Endothelial cell of umbilical vein (primary cell): ENCODE measurements at regions not wholly inside any gene's neighbourhood (a gene's known extent, or its start where the extent isn't known, plus 50 kb on each side); places are given as distances from the start of the nearest gene placed in this dataset.

Experiments
- BruUV-seq: library from RNA; stranded (reverse); fragments of 400-500 nt; replicated peaks from 2 replicates; lab custom pipeline; 2021; lab: Mats Ljungman, UMichigan
- CTCF ChIA-PET: fragments of 300-600, 350-600 bp; sonication (Branson Sonifier 250); formaldehyde crosslinking; loops from one replicate; lab custom pipeline; 2021; ENCODE audit warnings: antibody characterized with exemption, inconsistent platforms; lab: Charles Lee
- POLR2A ChIA-PET: fragments of 300-600, 350-600 bp; sonication (Branson Sonifier 250); formaldehyde crosslinking; loops from one replicate; lab custom pipeline; 2021; ENCODE audit warnings: antibody characterized with exemption, inconsistent platforms; lab: Charles Lee
- DNase-seq: peaks from one replicate; pipeline ENCODE4 v3.0.0-alpha.2; 2011; ENCODE audit warnings: low read depth, low spot score
- FAIRE-seq: peaks from 2 replicates; lab custom pipeline; 2011; peaks lifted over from hg19 to GRCh38; lab: Jason Lieb, UNC
- H2AFZ ChIP-seq: 2 replicates; pipeline ENCODE4 v1.6.0; 2012; ENCODE audit warnings: low read depth, low read length, control low read depth, inconsistent platforms
- H3K27ac ChIP-seq: 2 replicates; pipeline ENCODE4 v1.5.1; 2011; ENCODE audit warnings: low read depth, mild to moderate bottlenecking, control low read depth, low read length, moderate library complexity; ENCODE audit not compliant: insufficient read depth
- H3K27me3 ChIP-seq, 2 experiments: 2 replicates each; pipeline versions ENCODE4 v1.6.0 to v1.6.1; 2011; ENCODE audit warnings: low read length in 2 of 2, mixed read lengths in 1 of 2; ENCODE audit not compliant: control insufficient read depth in 2 of 2, insufficient read depth in 2 of 2
- H3K36me3 ChIP-seq, 2 experiments: 2 replicates in 1 of 2; 3 replicates in 1 of 2; pipeline ENCODE4 v1.5.1; 2011; ENCODE audit warnings: low read length in 2 of 2, mild to moderate bottlenecking in 1 of 2, moderate library complexity in 1 of 2; ENCODE audit not compliant: control insufficient read depth in 2 of 2, insufficient read depth in 2 of 2; ENCODE audit errors: extremely low read depth in 1 of 2
- H3K4me1 ChIP-seq: 3 replicates; pipeline ENCODE4 v1.5.1; 2011; ENCODE audit warnings: mild to moderate bottlenecking, low read length; ENCODE audit not compliant: control insufficient read depth, insufficient read depth; ENCODE audit errors: extremely low read depth
- H3K4me2 ChIP-seq: 2 replicates; pipeline ENCODE4 v1.6.1; 2011; ENCODE audit warnings: low read length, control low read depth, mixed read lengths; ENCODE audit not compliant: insufficient read depth
- H3K4me3 ChIP-seq, 3 experiments: fragments of 200-600 bp in 1 of 3; sonication (generic), shearing (Covaris generic) in 1 of 3; replicated peaks in 1 of 3; 2 replicates each; pipeline ENCODE4 v1.5.1; 2011 to 2016; ENCODE audit warnings: control low read depth in 3 of 3, low read length in 3 of 3, mild to moderate bottlenecking in 2 of 3, inconsistent platforms in 1 of 3, low read depth in 1 of 3, moderate library complexity in 1 of 3; ENCODE audit not compliant: insufficient read depth in 1 of 3
- H3K79me2 ChIP-seq: 2 replicates; pipeline ENCODE4 v1.6.0; 2012; ENCODE audit warnings: low read length, inconsistent platforms; ENCODE audit not compliant: control insufficient read depth, insufficient read depth
- H3K9ac ChIP-seq: replicated peaks from 2 replicates; pipeline ENCODE3; 2011; ENCODE audit warnings: low read length, control low read depth; ENCODE audit not compliant: insufficient read depth; ENCODE audit errors: extremely low read depth
- H3K9me1 ChIP-seq: replicated peaks from 3 replicates; pipeline ENCODE4 v1.6.0; 2011; ENCODE audit warnings: mild to moderate bottlenecking, low read length; ENCODE audit not compliant: control insufficient read depth, insufficient read depth; ENCODE audit errors: extremely low read depth
- H3K9me3 ChIP-seq: replicated peaks from 2 replicates; pipeline ENCODE4 v1.5.1; 2012; ENCODE audit warnings: low read length, inconsistent platforms; ENCODE audit not compliant: control insufficient read depth, insufficient read depth
- H4K20me1 ChIP-seq: replicated peaks from 2 replicates; pipeline ENCODE3; 2011; ENCODE audit warnings: mild to moderate bottlenecking, low read length; ENCODE audit not compliant: control insufficient read depth, insufficient read depth; ENCODE audit errors: extremely low read depth
- EZH2 ChIP-seq: IDR thresholded peaks from 2 replicates; pipeline ENCODE4 v1.6.1; 2012; ENCODE audit warnings: borderline replicate concordance, low read depth, mild to moderate bottlenecking, moderate library complexity, low read length, inconsistent platforms; ENCODE audit not compliant: severe bottlenecking
- FOS ChIP-seq: IDR thresholded peaks from 2 replicates; pipeline ENCODE4 v1.6.1; 2011; ENCODE audit warnings: mild to moderate bottlenecking, low read length, moderate library complexity, borderline replicate concordance; ENCODE audit not compliant: insufficient read depth
- GATA2 ChIP-seq: IDR thresholded peaks from 2 replicates; pipeline ENCODE4 v1.7.0; 2011; ENCODE audit warnings: low read depth, mild to moderate bottlenecking, moderate library complexity, mixed read lengths, low read length; ENCODE audit not compliant: insufficient read length, insufficient read depth
- JUN ChIP-seq: IDR thresholded peaks from 2 replicates; pipeline ENCODE4 v1.6.1; 2011; ENCODE audit warnings: borderline replicate concordance, low read depth; ENCODE audit not compliant: insufficient read length, insufficient read depth
- MYC ChIP-seq: IDR thresholded peaks from one replicate; pipeline ENCODE4 v1.6.1; 2011; ENCODE audit warnings: mild to moderate bottlenecking, low read depth, low read length
- POLR2A ChIP-seq: IDR thresholded peaks from 2 replicates; pipeline ENCODE4 v1.6.1; 2012; ENCODE audit warnings: low read depth, mild to moderate bottlenecking, control low read depth, low read length
- POLR2AphosphoS5 ChIP-seq: IDR thresholded peaks from 2 replicates; pipeline ENCODE4 v1.6.1; 2012; ENCODE audit warnings: low read depth, mild to moderate bottlenecking, control low read depth, low read length, moderate library complexity; ENCODE audit not compliant: insufficient read depth
- dilution Hi-C: fragments of 300-500 bp; cut with MboI; formaldehyde crosslinking; loops from one replicate; pipeline ENCODE4 v1.15.0; 2019; ENCODE audit warnings: low sequenced_read_pairs; ENCODE audit not compliant: extremely low pct_ligation_motif_present
- intact Hi-C: fragments of 100-400 bp; cut with micrococcal nuclease; formaldehyde crosslinking; loops from one replicate; pipeline ENCODE4 v1.10.0; 2022
- TF ChIP-seq, protein P1 (sequence below): IDR thresholded peaks from 2 replicates; pipeline ENCODE4 v1.6.1; 2011; ENCODE audit not compliant: insufficient read depth, insufficient read length
- TF ChIP-seq, protein P2 (sequence below), 2 donors: IDR thresholded peaks; 1 replicate in 1 of 2; 2 replicates in 1 of 2; pipeline ENCODE4 v1.5.1; 2011; ENCODE audit warnings: low read length in 2 of 2, mild to moderate bottlenecking in 2 of 2, moderate library complexity in 2 of 2, control low read depth in 1 of 2, inconsistent platforms in 1 of 2, low read depth in 1 of 2; ENCODE audit not compliant: insufficient read depth in 1 of 2; ENCODE audit errors: extremely low read depth in 1 of 2

DNA sequence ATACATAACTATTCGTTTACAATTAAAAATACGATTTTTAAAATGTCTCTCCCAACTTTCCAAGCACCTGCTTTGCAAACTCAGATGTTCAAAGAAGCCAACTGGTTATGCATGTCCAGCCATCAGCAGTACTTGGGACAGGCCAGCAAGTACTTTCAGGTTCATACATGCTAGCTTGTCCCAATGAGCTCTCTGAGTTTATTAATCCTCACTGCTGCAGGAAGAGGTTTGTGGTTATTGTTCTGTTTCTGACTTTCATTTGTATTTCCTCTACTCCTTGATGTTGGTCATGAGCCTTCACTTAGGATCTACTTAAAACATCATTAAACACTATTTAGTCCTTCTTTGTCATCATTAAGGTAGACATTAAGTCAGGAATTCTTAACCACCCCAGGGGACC is 374.1 kb downstream of the LRATD1 start:
- dilution Hi-C loops = no loop called here

DNA sequence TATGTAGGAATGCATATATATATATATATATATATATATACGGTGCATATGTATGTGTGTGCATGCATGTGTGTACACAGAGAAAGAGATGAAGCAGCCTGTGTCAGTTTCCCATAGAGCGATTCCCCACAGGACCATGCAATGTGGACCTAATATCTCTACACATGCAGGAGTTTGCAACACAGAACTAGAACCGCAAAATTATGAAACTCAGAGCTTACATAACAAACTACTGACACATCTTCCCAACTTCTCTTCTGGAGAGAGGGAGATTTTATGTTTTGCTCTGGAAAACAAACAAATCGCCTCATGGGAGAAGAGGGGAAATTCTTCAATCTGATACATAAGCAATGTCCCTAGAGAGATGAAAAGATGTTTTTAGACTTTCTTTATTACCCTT is 377.2 kb downstream of the LRATD1 start:
- no peak for DNase-seq
- intact Hi-C loops = no loop called here
- BruUV-seq = no TSS peak

More for the DNA sequence above, 374.1 kb downstream of the LRATD1 start:
- TF ChIP-seq, protein P1, sequence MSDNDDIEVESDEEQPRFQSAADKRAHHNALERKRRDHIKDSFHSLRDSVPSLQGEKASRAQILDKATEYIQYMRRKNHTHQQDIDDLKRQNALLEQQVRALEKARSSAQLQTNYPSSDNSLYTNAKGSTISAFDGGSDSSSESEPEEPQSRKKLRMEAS = no peak
- TF ChIP-seq JUN (no peak), EZH2 (no peak), POLR2AphosphoS5 (no peak), GATA2 (no peak), POLR2A (no peak)
- no TSS peak for BruUV-seq
- no peaks in the 10 kb centered on the region for H3K4me1 ChIP-seq
- H2AFZ ChIP-seq = no peak overlapping the region
- no peak overlapping the region for H3K4me2 ChIP-seq
- H3K27me3 ChIP-seq = no peaks in the 10 kb centered on the region
- FAIRE-seq (no peak), DNase-seq (no peak)
- no peak overlapping the region for H3K27ac ChIP-seq
- CTCF ChIA-PET = no interaction called here
- H4K20me1 ChIP-seq = no peaks in the 10 kb centered on the region
- H3K4me3 ChIP-seq = no peak overlapping the region
- H3K9me3 ChIP-seq = peaks cover 2% of the 10 kb centered on the region
- no peaks in the 10 kb centered on the region for H3K36me3 ChIP-seq
- no peak overlapping the region for H3K9ac ChIP-seq
- H3K9me1 ChIP-seq = no peaks in the 10 kb centered on the region
- H3K79me2 ChIP-seq = no peaks in the 10 kb centered on the region
- intact Hi-C loops = no loop called here
- POLR2A ChIA-PET = no interaction called here

More for the DNA sequence above, 377.2 kb downstream of the LRATD1 start:
- Histone ChIP-seq H3K36me3 (no peaks in the 10 kb centered on the region), H3K4me2 (no peak overlapping the region), H3K9me3 (peaks cover 2% of the 10 kb centered on the region), H3K79me2 (no peaks in the 10 kb centered on the region), H2AFZ (no peak overlapping the region), H3K27ac (no peak overlapping the region), H3K9me1 (no peaks in the 10 kb centered on the region), H3K4me3 (no peak overlapping the region), H3K9ac (no peak overlapping the region), H3K4me1 (no peaks in the 10 kb centered on the region), H3K27me3 (no peaks in the 10 kb centered on the region), H4K20me1 (no peaks in the 10 kb centered on the region)
- TF ChIP-seq POLR2AphosphoS5 (no peak), GATA2 (no peak), POLR2A (no peak), JUN (no peak), FOS (no peak), EZH2 (no peak), MYC (no peak)
- TF ChIP-seq, protein P1 = no peak
- TF ChIP-seq, protein P2, sequence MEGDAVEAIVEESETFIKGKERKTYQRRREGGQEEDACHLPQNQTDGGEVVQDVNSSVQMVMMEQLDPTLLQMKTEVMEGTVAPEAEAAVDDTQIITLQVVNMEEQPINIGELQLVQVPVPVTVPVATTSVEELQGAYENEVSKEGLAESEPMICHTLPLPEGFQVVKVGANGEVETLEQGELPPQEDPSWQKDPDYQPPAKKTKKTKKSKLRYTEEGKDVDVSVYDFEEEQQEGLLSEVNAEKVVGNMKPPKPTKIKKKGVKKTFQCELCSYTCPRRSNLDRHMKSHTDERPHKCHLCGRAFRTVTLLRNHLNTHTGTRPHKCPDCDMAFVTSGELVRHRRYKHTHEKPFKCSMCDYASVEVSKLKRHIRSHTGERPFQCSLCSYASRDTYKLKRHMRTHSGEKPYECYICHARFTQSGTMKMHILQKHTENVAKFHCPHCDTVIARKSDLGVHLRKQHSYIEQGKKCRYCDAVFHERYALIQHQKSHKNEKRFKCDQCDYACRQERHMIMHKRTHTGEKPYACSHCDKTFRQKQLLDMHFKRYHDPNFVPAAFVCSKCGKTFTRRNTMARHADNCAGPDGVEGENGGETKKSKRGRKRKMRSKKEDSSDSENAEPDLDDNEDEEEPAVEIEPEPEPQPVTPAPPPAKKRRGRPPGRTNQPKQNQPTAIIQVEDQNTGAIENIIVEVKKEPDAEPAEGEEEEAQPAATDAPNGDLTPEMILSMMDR (IDR thresholded peaks at IDR 0.05; ENCODE audit: extremely low read depth in 1 of 2, insufficient read depth in 1 of 2, low read depth in 1 of 2, low read length in 2 of 2) = no peak
- dilution Hi-C loops = no loop called here
- FAIRE-seq = no peak
- POLR2A ChIA-PET = no interaction called here
- CTCF ChIA-PET = no interaction called here
